WTC11 (cell line): ENCODE measurements at regions not wholly inside any gene's neighbourhood (a gene's known extent, or its start where the extent isn't known, plus 50 kb on each side); places are given as distances from the start of the nearest gene placed in this dataset.

Source experiments
- ATAC-seq: fragments of 200-7000 bp; cut with Tn5 transposase; 2 replicates; pipeline ENCODE4 v1.10.0; 2021; ENCODE audit warnings: mild to moderate bottlenecking, moderate library complexity
- CTCF ChIA-PET: fragments of 300-600 bp; sonication (Branson Sonifier 250); formaldehyde crosslinking; loops from one replicate; lab custom pipeline; 2021; ENCODE audit warnings: antibody characterized with exemption; lab: Charles Lee
- POLR2A ChIA-PET: fragments of 350-600 bp; sonication (Branson Sonifier 250); formaldehyde crosslinking; loops from one replicate; lab custom pipeline; 2021; ENCODE audit warnings: antibody characterized with exemption; lab: Charles Lee
- DNase-seq: peaks from one replicate; pipeline ENCODE4 v3.0.0; 2021; ENCODE audit warnings: low spot score
- H3K27ac Mint-ChIP-seq: 2 replicates; pipeline ENCODE4 v1.8.0; 2021; ENCODE audit warnings: mixed read lengths
- H3K27me3 Mint-ChIP-seq: 2 replicates; pipeline ENCODE4 v1.8.0; 2021; ENCODE audit warnings: low read depth, mild to moderate bottlenecking, moderate library complexity, mixed read lengths
- H3K36me3 Mint-ChIP-seq: 2 replicates; pipeline ENCODE4 v1.8.0; 2021; ENCODE audit warnings: mixed read lengths
- H3K4me1 Mint-ChIP-seq: 2 replicates; pipeline ENCODE4 v1.8.0; 2022; ENCODE audit warnings: mixed read lengths
- H3K4me3 Mint-ChIP-seq: 2 replicates; pipeline ENCODE4 v1.8.0; 2021; ENCODE audit warnings: mild to moderate bottlenecking, moderate library complexity, mixed read lengths
- H3K9me3 Mint-ChIP-seq: 2 replicates; pipeline ENCODE4 v1.8.0; 2021; ENCODE audit warnings: mixed read lengths
- AR ChIP-seq: fragments of 250-450 bp; sonication (Bioruptor Pico); IDR thresholded peaks from 2 replicates; pipeline ENCODE4 v1.9.0; 2021; ENCODE audit warnings: mild to moderate bottlenecking
- ATF6 ChIP-seq: sonication (generic); formaldehyde crosslinking; IDR thresholded peaks from 2 replicates; pipeline ENCODE4 v1.8.1; 2023; ENCODE audit warnings: mild to moderate bottlenecking, missing genetic modification reagents
- CBFB ChIP-seq: sonication (generic); formaldehyde crosslinking; IDR thresholded peaks from 2 replicates; pipeline ENCODE4 v1.8.1; 2022; ENCODE audit warnings: mild to moderate bottlenecking, low read depth, missing genetic modification reagents
- CTCF ChIP-seq: fragments of 200-600 bp; IDR thresholded peaks from 2 replicates; pipeline ENCODE4 v1.8.0; 2022; ENCODE audit warnings: antibody characterized with exemption
- ERG ChIP-seq: fragments of 250-450 bp; sonication (Bioruptor Pico); IDR thresholded peaks from 2 replicates; pipeline ENCODE4 v1.8.0; 2021; ENCODE audit warnings: mild to moderate bottlenecking
- HMGA2 ChIP-seq: fragments of 250-450 bp; sonication (Bioruptor Pico); IDR thresholded peaks from 2 replicates; pipeline ENCODE4 v1.4.0; 2021; ENCODE audit warnings: mild to moderate bottlenecking, moderate library complexity
- MAX ChIP-seq: sonication (generic); formaldehyde crosslinking; IDR thresholded peaks from 2 replicates; pipeline ENCODE4 v1.8.0; 2022; ENCODE audit warnings: mild to moderate bottlenecking, missing genetic modification reagents
- MYBL2 ChIP-seq: sonication (generic); formaldehyde crosslinking; IDR thresholded peaks from 2 replicates; pipeline ENCODE4 v1.8.1; 2023; ENCODE audit warnings: mild to moderate bottlenecking, moderate library complexity, missing genetic modification reagents
- NR2C2 ChIP-seq: sonication (generic); formaldehyde crosslinking; IDR thresholded peaks from 2 replicates; pipeline ENCODE4 v1.8.0; 2022; ENCODE audit warnings: mild to moderate bottlenecking, missing genetic modification reagents
- OVOL2 ChIP-seq: fragments of 250-450 bp; sonication (Bioruptor Pico); IDR thresholded peaks from 2 replicates; pipeline ENCODE4 v1.9.0; 2021; ENCODE audit warnings: mild to moderate bottlenecking, borderline replicate concordance
- PRRX2 ChIP-seq: fragments of 250-450 bp; sonication (Bioruptor Pico); IDR thresholded peaks from 2 replicates; pipeline ENCODE4 v1.8.0; 2021; ENCODE audit warnings: mild to moderate bottlenecking
- RELA ChIP-seq: sonication (generic); formaldehyde crosslinking; IDR thresholded peaks from 2 replicates; pipeline ENCODE4 v1.8.1; 2022; ENCODE audit warnings: missing genetic modification reagents, mild to moderate bottlenecking, borderline replicate concordance
- RORB ChIP-seq: fragments of 250-450 bp; sonication (Bioruptor Pico); IDR thresholded peaks from 2 replicates; pipeline ENCODE4 v1.9.0; 2021; ENCODE audit warnings: mild to moderate bottlenecking
- SMAD4 ChIP-seq: sonication (generic); formaldehyde crosslinking; IDR thresholded peaks from 2 replicates; pipeline ENCODE4 v1.8.0; 2022; ENCODE audit warnings: mild to moderate bottlenecking, missing genetic modification reagents
- SOX15 ChIP-seq: fragments of 250-450 bp; sonication (Bioruptor Pico); IDR thresholded peaks from 2 replicates; pipeline ENCODE4 v1.9.0; 2021; ENCODE audit warnings: mild to moderate bottlenecking
- ZBTB21 ChIP-seq: sonication (generic); formaldehyde crosslinking; IDR thresholded peaks from 2 replicates; pipeline ENCODE4 v1.8.1; 2023; ENCODE audit warnings: mild to moderate bottlenecking, missing genetic modification reagents, borderline replicate concordance
- ZBTB43 ChIP-seq: sonication (generic); formaldehyde crosslinking; IDR thresholded peaks from 2 replicates; pipeline ENCODE4 v1.8.1; 2023; ENCODE audit warnings: mild to moderate bottlenecking, missing genetic modification reagents
- ZMAT4 ChIP-seq: fragments of 250-450 bp; sonication (Bioruptor Pico); IDR thresholded peaks from 2 replicates; pipeline ENCODE4 v1.9.0; 2021; ENCODE audit warnings: mild to moderate bottlenecking
- ZNF138 ChIP-seq: sonication (generic); formaldehyde crosslinking; conservative IDR thresholded peaks from 2 replicates; pipeline ENCODE4 v1.8.1; 2022; ENCODE audit warnings: mild to moderate bottlenecking, moderate library complexity, missing genetic modification reagents

GRCh38 chr19:31629579-31630363 is 280.5 kb upstream of the TSHZ3 start:
- TF ChIP-seq PRRX2 (CRISPR knock-in tag) (no peak), SOX15 (CRISPR knock-in tag) (no peak), RELA (CRISPR knock-in tag) (no peak), MYBL2 (CRISPR knock-in tag) (no peak), ZNF138 (CRISPR knock-in tag) (no peak), ZBTB43 (CRISPR knock-in tag) (no peak), OVOL2 (CRISPR knock-in tag) (no peak), ZMAT4 (CRISPR knock-in tag) (no peak), MAX (no peak), SMAD4 (CRISPR knock-in tag) (no peak), NR2C2 (CRISPR knock-in tag) (no peak), AR (no peak), CTCF (no peak), ZBTB21 (no peak), ERG (CRISPR knock-in tag) (no peak), CBFB (CRISPR knock-in tag) (no peak), RORB (no peak), ATF6 (CRISPR knock-in tag) (no peak), HMGA2 (CRISPR knock-in tag) (no peak)
- POLR2A ChIA-PET: no interaction called here
- H3K9me3 Mint-ChIP-seq: no peaks in the 10 kb centered on the region; the same call in 1 of the 2 replicates
- no peak overlapping the region for H3K4me3 Mint-ChIP-seq
- ATAC-seq (no peak), DNase-seq (no peak)
- CTCF ChIA-PET: no interaction called here
- peaks cover 34% of the 10 kb centered on the region for H3K4me1 Mint-ChIP-seq
- no peaks in the 10 kb centered on the region for H3K27me3 Mint-ChIP-seq
- H3K27ac Mint-ChIP-seq: no peak overlapping the region
- H3K36me3 Mint-ChIP-seq: no peaks in the 10 kb centered on the region
